ENCODE measurements at regions not wholly inside any gene's neighbourhood (a gene's known extent, or its start where the extent isn't known, plus 50 kb on each side); places are given as distances from the start of the nearest gene placed in this dataset.

- TF ChIP-seq SIN3A (IDR thresholded peaks at IDR 0.05; ENCODE audit: borderline replicate concordance, insufficient read depth, low read length), result no peak
- no peak for TF ChIP-seq TAF1 (IDR thresholded peaks at IDR 0.05; ENCODE audit: borderline replicate concordance, insufficient read depth, low read length)
- no peak for TF ChIP-seq REST (IDR thresholded peaks at IDR 0.05; ENCODE audit: insufficient read depth in 1 of 2, low read depth in 2 of 2, low read length in 2 of 2)
- TF ChIP-seq POLR2AphosphoS5 (IDR thresholded peaks at IDR 0.05; ENCODE audit: low read depth, low read length), result no peak
These were observed 679.3 kb downstream of the TYW1 start for GRCh38 chr7:67675971-67676370.

Data from PFSK-1 (cell line).